GM12878 (cell line): ENCODE measurements at regions not wholly inside any gene's neighbourhood (a gene's known extent, or its start where the extent isn't known, plus 50 kb on each side); places are given as distances from the start of the nearest gene placed in this dataset.

Experiments used
- ATAC-seq: fragments of 200-7000 bp; cut with Tn5 transposase; 3 replicates; pipeline ENCODE4 v1.9.1; 2020; ENCODE audit warnings: mild to moderate bottlenecking, moderate library complexity
- BruUV-seq: library from RNA; stranded (reverse); fragments of 400-500 nt; replicated peaks from 2 replicates; lab custom pipeline; 2021; lab: Mats Ljungman, UMichigan
- CTCF ChIA-PET: fragments of 300-600 bp; sonication (Branson Sonifier 250); formaldehyde crosslinking; extraction: SDS; loops from one replicate; lab custom pipeline; 2021; ENCODE audit warnings: inconsistent platforms; lab: Yijun Ruan, JAX
- POLR2A ChIA-PET: fragments of 350-600 bp; formaldehyde crosslinking; extraction: SDS; loops from one replicate; lab custom pipeline; 2021; ENCODE audit warnings: inconsistent platforms; lab: Charles Lee
- RAD21 ChIA-PET: fragments of 300-600 bp; sonication (Branson Sonifier 250); formaldehyde crosslinking; loops from one replicate; lab custom pipeline; 2023; ENCODE audit warnings: antibody characterized with exemption; ENCODE audit not compliant: unreplicated experiment; lab: Charles Lee
- SMC1A ChIA-PET: fragments of 300-600 bp; sonication (Branson Sonifier 250); formaldehyde crosslinking; loops from one replicate; lab custom pipeline; 2023; ENCODE audit not compliant: unreplicated experiment, uncharacterized antibody; lab: Charles Lee
- DNase-seq: peaks from one replicate; pipeline ENCODE4 v3.0.0-alpha.2; 2011; ENCODE audit warnings: low read depth, low spot score
- FAIRE-seq: peaks from 3 replicates; lab custom pipeline; 2011; peaks lifted over from hg19 to GRCh38; lab: Jason Lieb, UNC
- H2AFZ ChIP-seq: 2 replicates; pipeline ENCODE4 v1.6.0; 2011; ENCODE audit warnings: low read depth, low read length, control low read depth; ENCODE audit not compliant: control insufficient read depth
- H3K27ac ChIP-seq: 2 replicates; pipeline ENCODE4 v1.5.1; 2011; ENCODE audit warnings: control low read depth; ENCODE audit not compliant: control insufficient read depth, insufficient read depth
- H3K27me3 ChIP-seq, 2 experiments: replicated peaks in 1 of 2; 2 replicates each; pipeline versions ENCODE4 v1.6.0 to v1.6.1; 2011; ENCODE audit warnings: low read length in 1 of 2; ENCODE audit not compliant: control insufficient read depth in 2 of 2, insufficient read depth in 2 of 2
- H3K36me3 ChIP-seq, 2 experiments: 2 replicates each; pipeline ENCODE4 v1.5.1; 2011; ENCODE audit warnings: low read length in 1 of 2; ENCODE audit not compliant: control insufficient read depth in 2 of 2, insufficient read depth in 2 of 2
- H3K4me1 ChIP-seq: 2 replicates; pipeline ENCODE4 v1.6.1; 2011; ENCODE audit warnings: mild to moderate bottlenecking, low read length, moderate library complexity, mixed read lengths; ENCODE audit not compliant: control insufficient read depth, insufficient read depth
- H3K4me2 ChIP-seq: 2 replicates; pipeline ENCODE4 v1.6.0; 2011; ENCODE audit warnings: control low read depth; ENCODE audit not compliant: control insufficient read depth, insufficient read depth
- H3K4me3 ChIP-seq: fragments of 200-600 bp; sonication (generic); 2 replicates; pipeline ENCODE4 v1.5.1; 2016
- H3K79me2 ChIP-seq: 2 replicates; pipeline ENCODE4 v1.6.0; 2011; ENCODE audit warnings: low read length; ENCODE audit not compliant: control insufficient read depth, insufficient read depth
- H3K9ac ChIP-seq: 2 replicates; pipeline ENCODE4 v1.8.0; 2011; ENCODE audit warnings: low read length, control low read depth, mixed read lengths; ENCODE audit not compliant: control insufficient read depth, insufficient read depth
- H3K9me3 ChIP-seq: replicated peaks from 3 replicates; pipeline ENCODE4 v1.5.1; 2011; ENCODE audit warnings: mild to moderate bottlenecking, low read length; ENCODE audit not compliant: control insufficient read depth, insufficient read depth
- H4K20me1 ChIP-seq: 2 replicates; pipeline ENCODE4 v1.6.0; 2011; ENCODE audit not compliant: control insufficient read depth, insufficient read depth
- ESRRA ChIP-seq: IDR thresholded peaks from 2 replicates; pipeline ENCODE4 v1.6.1; 2012; ENCODE audit warnings: mild to moderate bottlenecking, low read length, improper control_type of control experiment
- FOXM1 ChIP-seq: IDR thresholded peaks from 2 replicates; pipeline ENCODE4 v1.6.1; 2012; ENCODE audit warnings: low read depth, mild to moderate bottlenecking, inconsistent platforms, low read length, moderate library complexity
- HDAC6 ChIP-seq: fragments of 200-600 bp; sonication (generic); IDR thresholded peaks from one replicate; pipeline ENCODE4 v1.8.0; 2017; ENCODE audit warnings: antibody characterized with exemption; ENCODE audit not compliant: unreplicated experiment
- HSF1 ChIP-seq: fragments of 150-350 bp; IDR thresholded peaks from 2 replicates; pipeline ENCODE4 v1.6.1; 2014; ENCODE audit warnings: mild to moderate bottlenecking, low read depth, low read length
- LARP7 ChIP-seq: fragments of 450-650 bp; IDR thresholded peaks from 2 replicates; pipeline ENCODE4 v1.6.1; 2017; ENCODE audit warnings: mild to moderate bottlenecking
- MEF2A ChIP-seq: IDR thresholded peaks from 2 replicates; pipeline ENCODE4 v1.6.1; 2011; ENCODE audit warnings: low read depth, mild to moderate bottlenecking, low read length, moderate library complexity; ENCODE audit not compliant: insufficient read depth
- REST ChIP-seq: IDR thresholded peaks from 2 replicates; pipeline ENCODE4 v1.6.1; 2012; ENCODE audit warnings: mild to moderate bottlenecking, low read depth, low read length
- RUNX3 ChIP-seq: IDR thresholded peaks from 2 replicates; pipeline ENCODE4 v1.6.1; 2012; ENCODE audit warnings: low read length, inconsistent platforms
- SREBF2 ChIP-seq: IDR thresholded peaks from 2 replicates; pipeline ENCODE4 v1.6.1; 2012; ENCODE audit warnings: mild to moderate bottlenecking, low read length
- STAT1 ChIP-seq: fragments of 450-650 bp; conservative IDR thresholded peaks from 2 replicates; pipeline ENCODE4 v1.6.1; 2014; ENCODE audit warnings: antibody characterized with exemption, mild to moderate bottlenecking
- TCF12 ChIP-seq: IDR thresholded peaks from 2 replicates; pipeline ENCODE4 v1.6.1; 2011; ENCODE audit warnings: low read depth, mild to moderate bottlenecking, low read length
- WGBS: methylation state at CpG from one replicate; pipeline ENCODE4 v1.1.6; 2016; ENCODE audit warnings: low lambda C conversion rate; ENCODE audit not compliant: insufficient replicate concordance, insufficient coverage; ENCODE audit errors: missing lambda C conversion rate; 5-methylcytosine and 5-hydroxymethylcytosine counted together
- in situ Hi-C: fragments of 300-500 bp; cut with MboI; formaldehyde crosslinking; loops from 9 replicates; pipeline ENCODE4 v1.14.3; 2018; ENCODE audit warnings: mixed read lengths
- intact Hi-C: fragments of 100-400 bp; cut with micrococcal nuclease; formaldehyde crosslinking; loops from one replicate; pipeline ENCODE4 v1.14.2; 2022; ENCODE audit not compliant: unreplicated experiment
- TF ChIP-seq, protein P1 (sequence below): fragments of 450-650 bp; IDR thresholded peaks from 2 replicates; pipeline ENCODE4 v1.6.1; 2016; ENCODE audit warnings: mild to moderate bottlenecking
- TF ChIP-seq, protein P2 (sequence below): fragments of 450-650 bp; IDR thresholded peaks from 2 replicates; pipeline ENCODE4 v1.6.1; 2017; ENCODE audit warnings: mild to moderate bottlenecking

GRCh38 chr3:132218817-132219755 is 98.1 kb upstream of the ACP3 start:
- TF ChIP-seq, protein P1, sequence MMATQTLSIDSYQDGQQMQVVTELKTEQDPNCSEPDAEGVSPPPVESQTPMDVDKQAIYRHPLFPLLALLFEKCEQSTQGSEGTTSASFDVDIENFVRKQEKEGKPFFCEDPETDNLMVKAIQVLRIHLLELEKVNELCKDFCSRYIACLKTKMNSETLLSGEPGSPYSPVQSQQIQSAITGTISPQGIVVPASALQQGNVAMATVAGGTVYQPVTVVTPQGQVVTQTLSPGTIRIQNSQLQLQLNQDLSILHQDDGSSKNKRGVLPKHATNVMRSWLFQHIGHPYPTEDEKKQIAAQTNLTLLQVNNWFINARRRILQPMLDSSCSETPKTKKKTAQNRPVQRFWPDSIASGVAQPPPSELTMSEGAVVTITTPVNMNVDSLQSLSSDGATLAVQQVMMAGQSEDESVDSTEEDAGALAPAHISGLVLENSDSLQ = no peak
- TF ChIP-seq SREBF2 (no peak), REST (no peak), MEF2A (no peak), FOXM1 (no peak), HDAC6 (no peak), STAT1 (no peak), TCF12 (no peak), HSF1 (no peak), ESRRA (no peak), RUNX3 (no peak), LARP7 (no peak)
- TF ChIP-seq, protein P2, sequence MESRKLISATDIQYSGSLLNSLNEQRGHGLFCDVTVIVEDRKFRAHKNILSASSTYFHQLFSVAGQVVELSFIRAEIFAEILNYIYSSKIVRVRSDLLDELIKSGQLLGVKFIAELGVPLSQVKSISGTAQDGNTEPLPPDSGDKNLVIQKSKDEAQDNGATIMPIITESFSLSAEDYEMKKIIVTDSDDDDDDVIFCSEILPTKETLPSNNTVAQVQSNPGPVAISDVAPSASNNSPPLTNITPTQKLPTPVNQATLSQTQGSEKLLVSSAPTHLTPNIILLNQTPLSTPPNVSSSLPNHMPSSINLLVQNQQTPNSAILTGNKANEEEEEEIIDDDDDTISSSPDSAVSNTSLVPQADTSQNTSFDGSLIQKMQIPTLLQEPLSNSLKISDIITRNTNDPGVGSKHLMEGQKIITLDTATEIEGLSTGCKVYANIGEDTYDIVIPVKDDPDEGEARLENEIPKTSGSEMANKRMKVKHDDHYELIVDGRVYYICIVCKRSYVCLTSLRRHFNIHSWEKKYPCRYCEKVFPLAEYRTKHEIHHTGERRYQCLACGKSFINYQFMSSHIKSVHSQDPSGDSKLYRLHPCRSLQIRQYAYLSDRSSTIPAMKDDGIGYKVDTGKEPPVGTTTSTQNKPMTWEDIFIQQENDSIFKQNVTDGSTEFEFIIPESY = no peak
- ChIA-PET CTCF (interaction anchor here (2.0 kb wide), 1 partner anchor 11 kb away, joined by 6 read pairs; no protein-coding TSS in a partner anchor), POLR2A (no interaction called here), RAD21 (no interaction called here), SMC1A (interaction anchor here (0.6 to 1.9 kb wide), 3 partner anchors 13 to 520 kb away, joined by 3 to 4 read pairs (median 3); no protein-coding TSS in a partner anchor)
- WGBS = 0% methylated on average over 3 of the region's 3 CpGs
- Histone ChIP-seq H3K4me1 (no peaks in the 10 kb centered on the region), H3K79me2 (no peaks in the 10 kb centered on the region), H2AFZ (no peak overlapping the region), H3K27ac (no peak overlapping the region), H4K20me1 (no peaks in the 10 kb centered on the region), H3K36me3 (no peaks in the 10 kb centered on the region), H3K9me3 (no peaks in the 10 kb centered on the region), H3K27me3 (no peaks in the 10 kb centered on the region; a peak in 1 of 4 replicates), H3K4me2 (no peak overlapping the region), H3K4me3 (no peak overlapping the region), H3K9ac (no peak overlapping the region)
- no TSS peak for BruUV-seq
- ATAC-seq = no peak
- no peak for FAIRE-seq
- in situ Hi-C loops (no loop called here), intact Hi-C loops (no loop called here)
- no peak for DNase-seq
